Smooth muscle cell (in vitro differentiated cells): ENCODE measurements at regions not wholly inside any gene's neighbourhood (a gene's known extent, or its start where the extent isn't known, plus 50 kb on each side); places are given as distances from the start of the nearest gene placed in this dataset.

Source experiments
- DNase-seq: peaks from one replicate; lab custom pipeline; 2025; ENCODE audit not compliant: unreplicated experiment; lab: John Stamatoyannopoulos, UW
- H2AFZ ChIP-seq: fragments of 200-600 bp; sonication (generic); 2 replicates; pipeline ENCODE4 v1.6.0; 2016; ENCODE audit warnings: antibody characterized with exemption, low read depth, mild to moderate bottlenecking
- H3F3A ChIP-seq: fragments of 200-600 bp; sonication (generic); 2 replicates; pipeline ENCODE4 v1.6.0; 2017; ENCODE audit warnings: antibody characterized with exemption, low read depth
- H3K27ac ChIP-seq: fragments of 200-600 bp; sonication (generic); 2 replicates; pipeline ENCODE4 v1.5.1; 2016; ENCODE audit warnings: low read depth, mild to moderate bottlenecking
- H3K27me3 ChIP-seq: fragments of 200-600 bp; sonication (generic); 2 replicates; pipeline ENCODE4 v1.6.1; 2016; ENCODE audit warnings: low read depth, mild to moderate bottlenecking
- H3K36me3 ChIP-seq: fragments of 200-600 bp; sonication (generic); 2 replicates; pipeline ENCODE4 v1.5.1; 2016; ENCODE audit warnings: low read depth
- H3K4me1 ChIP-seq: fragments of 200-600 bp; sonication (generic); 2 replicates; pipeline ENCODE4 v1.5.1; 2016; ENCODE audit warnings: low read depth
- H3K4me2 ChIP-seq: fragments of 200-600 bp; sonication (generic); 2 replicates; pipeline ENCODE4 v1.6.0; 2016; ENCODE audit warnings: mild to moderate bottlenecking
- H3K4me3 ChIP-seq: fragments of 200-600 bp; sonication (generic); 2 replicates; pipeline ENCODE4 v1.5.1; 2016; ENCODE audit warnings: mild to moderate bottlenecking
- H3K79me2 ChIP-seq: fragments of 200-600 bp; sonication (generic); 2 replicates; pipeline ENCODE4 v1.6.0; 2016; ENCODE audit warnings: low read depth, mild to moderate bottlenecking
- H3K9ac ChIP-seq: fragments of 200-600 bp; sonication (generic); 2 replicates; pipeline ENCODE4 v1.6.0; 2016; ENCODE audit warnings: low read depth
- H3K9me3 ChIP-seq: fragments of 200-600 bp; sonication (generic); replicated peaks from 2 replicates; pipeline ENCODE4 v1.5.1; 2016; ENCODE audit warnings: low read depth
- H4K20me1 ChIP-seq: fragments of 200-600 bp; sonication (generic); 2 replicates; pipeline ENCODE4 v1.6.0; 2016; ENCODE audit warnings: low read depth
- CTCF ChIP-seq: fragments of 200-600 bp; sonication (generic); IDR thresholded peaks from 2 replicates; pipeline ENCODE4 v1.5.1; 2017; ENCODE audit warnings: borderline replicate concordance, mild to moderate bottlenecking, antibody characterized with exemption; ENCODE audit not compliant: insufficient read depth, poor library complexity, severe bottlenecking
- WGBS: methylation state at CpG from one replicate; pipeline ENCODE4 v1.1.7; 2016; ENCODE audit warnings: low lambda C conversion rate; 5-methylcytosine and 5-hydroxymethylcytosine counted together

GRCh38 chr5:158256096-158256495 lies 397.2 kb upstream of the CLINT1 start:
- no peak overlapping the region for H3K4me2 ChIP-seq
- H4K20me1 ChIP-seq, result no peaks in the 10 kb centered on the region
- no peaks in the 10 kb centered on the region for H3K79me2 ChIP-seq
- no peaks in the 10 kb centered on the region for H3F3A ChIP-seq
- H2AFZ ChIP-seq, result no peak overlapping the region
- no peak overlapping the region for H3K27ac ChIP-seq
- 82% methylated on average over 2 of the region's 2 CpGs for WGBS
- TF ChIP-seq CTCF, result no peak
- no peaks in the 10 kb centered on the region for H3K4me1 ChIP-seq
- no peak overlapping the region for H3K4me3 ChIP-seq
- no peaks in the 10 kb centered on the region for H3K36me3 ChIP-seq
- no peak for DNase-seq
- H3K27me3 ChIP-seq, result no peaks in the 10 kb centered on the region
- no peak overlapping the region for H3K9ac ChIP-seq
- no peaks in the 10 kb centered on the region for H3K9me3 ChIP-seq

GRCh38 chr5:158255609-158256008 lies 396.7 kb upstream of the CLINT1 start:
- Histone ChIP-seq H3K9me3 (no peaks in the 10 kb centered on the region), H3K27ac (no peak overlapping the region), H3F3A (no peaks in the 10 kb centered on the region), H2AFZ (no peak overlapping the region), H3K4me1 (no peaks in the 10 kb centered on the region), H3K9ac (no peak overlapping the region), H3K4me3 (no peak overlapping the region), H3K36me3 (no peaks in the 10 kb centered on the region), H3K4me2 (no peak overlapping the region), H3K27me3 (no peaks in the 10 kb centered on the region), H3K79me2 (no peaks in the 10 kb centered on the region), H4K20me1 (no peaks in the 10 kb centered on the region)
- no peak for TF ChIP-seq CTCF
- no peak for DNase-seq
- 84% methylated on average over 1 of the region's 1 CpG for WGBS

GRCh38 chr5:158246661-158247060 lies 387.7 kb upstream of the CLINT1 start:
- Histone ChIP-seq H3K36me3 (no peaks in the 10 kb centered on the region), H3K4me1 (no peaks in the 10 kb centered on the region), H3F3A (no peaks in the 10 kb centered on the region), H3K4me2 (no peak overlapping the region), H3K9me3 (no peaks in the 10 kb centered on the region), H2AFZ (no peak overlapping the region), H3K9ac (no peak overlapping the region), H3K27ac (no peak overlapping the region), H3K79me2 (no peaks in the 10 kb centered on the region), H3K27me3 (peaks cover 9% of the 10 kb centered on the region), H4K20me1 (no peaks in the 10 kb centered on the region), H3K4me3 (no peak overlapping the region)
- no peak for TF ChIP-seq CTCF
- WGBS, result 82% methylated on average over 6 of the region's 6 CpGs
- no peak for DNase-seq

DNA sequence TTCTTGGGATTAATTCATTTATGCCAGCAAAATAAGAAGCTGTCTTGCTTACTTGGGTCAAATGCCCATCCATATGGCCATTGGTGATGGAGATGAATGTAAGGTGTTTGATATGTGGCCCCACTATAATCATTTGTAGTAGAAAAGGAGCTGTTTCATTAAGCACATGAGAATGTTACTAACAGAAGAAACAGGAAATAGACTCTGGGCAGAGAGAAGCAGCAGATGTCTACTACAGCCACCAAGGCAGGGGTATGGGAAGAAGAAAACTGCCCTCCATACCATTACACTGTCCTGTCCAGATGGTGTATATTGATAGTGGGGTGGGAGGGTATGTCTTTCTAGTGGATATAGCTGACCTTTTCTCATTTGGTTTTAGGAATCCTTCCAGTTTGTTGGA lies 386.6 kb upstream of the CLINT1 start:
- DNase-seq, result no peak
- Histone ChIP-seq H3K9ac (no peak overlapping the region), H3K79me2 (no peaks in the 10 kb centered on the region), H3K27ac (no peak overlapping the region), H3K27me3 (peaks cover 9% of the 10 kb centered on the region), H3K36me3 (no peaks in the 10 kb centered on the region), H3K4me2 (no peak overlapping the region), H3F3A (no peaks in the 10 kb centered on the region), H4K20me1 (no peaks in the 10 kb centered on the region), H3K9me3 (no peaks in the 10 kb centered on the region), H2AFZ (no peak overlapping the region), H3K4me3 (no peak overlapping the region), H3K4me1 (no peaks in the 10 kb centered on the region)
- no peak for TF ChIP-seq CTCF
